Neural cell (in vitro differentiated cells): ENCODE measurements at regions not wholly inside any gene's neighbourhood (a gene's known extent, or its start where the extent isn't known, plus 50 kb on each side); places are given as distances from the start of the nearest gene placed in this dataset.

Experiments
- H2AFZ ChIP-seq: fragments of 200-600, 300-800 bp; sonication (generic), shearing (Covaris generic); 2 replicates; pipeline ENCODE4 v1.6.0; 2014; ENCODE audit warnings: low read depth, mild to moderate bottlenecking, antibody characterized with exemption, low read length, moderate library complexity
- H3F3A ChIP-seq: fragments of 200-600 bp; shearing (Covaris generic); 2 replicates; pipeline ENCODE4 v1.6.1; 2016; ENCODE audit warnings: mild to moderate bottlenecking, moderate library complexity, mixed read lengths, antibody characterized with exemption, low read length; ENCODE audit not compliant: insufficient read depth, poor library complexity, severe bottlenecking
- H3K27ac ChIP-seq: fragments of 200-600, 300-800 bp; sonication (generic), shearing (Covaris generic); 2 replicates; pipeline ENCODE4 v1.5.1; 2014; ENCODE audit warnings: mild to moderate bottlenecking, low read length, moderate library complexity
- H3K27me3 ChIP-seq: fragments of 300-800, 200-600 bp; sonication (generic), shearing (Covaris generic); 2 replicates; pipeline ENCODE4 v1.6.0; 2014; ENCODE audit warnings: mild to moderate bottlenecking, low read depth, low read length, moderate library complexity; ENCODE audit not compliant: insufficient read depth
- H3K36me3 ChIP-seq: fragments of 300-800, 200-600 bp; sonication (generic), shearing (Covaris generic); 2 replicates; pipeline ENCODE4 v1.5.1; 2014; ENCODE audit warnings: mild to moderate bottlenecking, antibody characterized with exemption, low read length, moderate library complexity; ENCODE audit not compliant: insufficient read depth
- H3K4me2 ChIP-seq: fragments of 300-800, 200-600 bp; sonication (generic), shearing (Covaris generic); 2 replicates; pipeline ENCODE4 v1.6.0; 2014; ENCODE audit warnings: mild to moderate bottlenecking, low read length
- H3K4me3 ChIP-seq: fragments of 300-800, 200-600 bp; sonication (generic), shearing (Covaris generic); 2 replicates; pipeline ENCODE4 v1.5.1; 2014; ENCODE audit warnings: mild to moderate bottlenecking, low read length, moderate library complexity
- H3K79me2 ChIP-seq: fragments of 200-600 bp; shearing (Covaris generic); replicated peaks from 2 replicates; pipeline ENCODE4 v1.6.0; 2014; ENCODE audit warnings: mild to moderate bottlenecking, low read length, moderate library complexity; ENCODE audit not compliant: insufficient read depth
- H3K9ac ChIP-seq: fragments of 300-800, 200-600 bp; sonication (generic), shearing (Covaris generic); 2 replicates; pipeline ENCODE4 v1.6.1; 2016; ENCODE audit warnings: mild to moderate bottlenecking, low read length, mixed read lengths
- H3K9me2 ChIP-seq: fragments of 200-600 bp; shearing (Covaris generic); 2 replicates; pipeline ENCODE4 v1.6.1; 2016; ENCODE audit warnings: mild to moderate bottlenecking, low read length, mixed read lengths; ENCODE audit not compliant: insufficient read depth
- H3K9me3 ChIP-seq: fragments of 200-600, 300-800 bp; sonication (generic), shearing (Covaris generic); 2 replicates; pipeline ENCODE4 v1.6.1; 2016; ENCODE audit warnings: mild to moderate bottlenecking, mixed run types, low read length, moderate library complexity, mixed read lengths
- H4K20me1 ChIP-seq: fragments of 200-600 bp; shearing (Covaris generic); 2 replicates; pipeline ENCODE4 v1.6.1; 2016; ENCODE audit warnings: mild to moderate bottlenecking, mixed run types; ENCODE audit not compliant: insufficient read depth
- EP300 ChIP-seq: fragments of 450-650 bp; conservative IDR thresholded peaks from 2 replicates; pipeline ENCODE4 v1.6.1; 2014; ENCODE audit warnings: antibody characterized with exemption, mild to moderate bottlenecking, moderate library complexity; ENCODE audit not compliant: poor library complexity, severe bottlenecking
- EZH2 ChIP-seq: fragments of 200-600, 300-800 bp; shearing (Covaris generic), sonication (generic); IDR thresholded peaks from 2 replicates; pipeline ENCODE4 v1.6.1; 2014; ENCODE audit warnings: antibody characterized with exemption, low read length, borderline replicate concordance, mild to moderate bottlenecking; ENCODE audit not compliant: insufficient read depth, poor library complexity, severe bottlenecking
- MXI1 ChIP-seq: fragments of 450-650 bp; conservative IDR thresholded peaks from 2 replicates; pipeline ENCODE4 v1.6.1; 2014; ENCODE audit warnings: antibody characterized with exemption, mild to moderate bottlenecking; ENCODE audit not compliant: poor library complexity, severe bottlenecking
- POLR2AphosphoS5 ChIP-seq: IDR thresholded peaks from 2 replicates; pipeline ENCODE4 v1.6.1; 2012
- RAD21 ChIP-seq: fragments of 450-650 bp; conservative IDR thresholded peaks from 2 replicates; pipeline ENCODE4 v1.6.1; 2014; ENCODE audit warnings: antibody characterized with exemption, mild to moderate bottlenecking, moderate library complexity
- SMC3 ChIP-seq: fragments of 450-650 bp; conservative IDR thresholded peaks from 2 replicates; pipeline ENCODE4 v1.6.1; 2014; ENCODE audit warnings: antibody characterized with exemption, mild to moderate bottlenecking, moderate library complexity; ENCODE audit not compliant: poor library complexity
- TAF1 ChIP-seq: IDR thresholded peaks from 2 replicates; pipeline ENCODE4 v1.6.1; 2012; ENCODE audit warnings: low read depth
- TF ChIP-seq, protein P1 (sequence below): IDR thresholded peaks from 2 replicates; pipeline ENCODE4 v1.6.1; 2012; ENCODE audit warnings: borderline replicate concordance
- TF ChIP-seq, protein P2 (sequence below): fragments of 450-650 bp; IDR thresholded peaks from 2 replicates; pipeline ENCODE4 v1.5.1; 2014; ENCODE audit warnings: antibody characterized with exemption, mild to moderate bottlenecking, moderate library complexity; ENCODE audit not compliant: poor library complexity, severe bottlenecking

DNA sequence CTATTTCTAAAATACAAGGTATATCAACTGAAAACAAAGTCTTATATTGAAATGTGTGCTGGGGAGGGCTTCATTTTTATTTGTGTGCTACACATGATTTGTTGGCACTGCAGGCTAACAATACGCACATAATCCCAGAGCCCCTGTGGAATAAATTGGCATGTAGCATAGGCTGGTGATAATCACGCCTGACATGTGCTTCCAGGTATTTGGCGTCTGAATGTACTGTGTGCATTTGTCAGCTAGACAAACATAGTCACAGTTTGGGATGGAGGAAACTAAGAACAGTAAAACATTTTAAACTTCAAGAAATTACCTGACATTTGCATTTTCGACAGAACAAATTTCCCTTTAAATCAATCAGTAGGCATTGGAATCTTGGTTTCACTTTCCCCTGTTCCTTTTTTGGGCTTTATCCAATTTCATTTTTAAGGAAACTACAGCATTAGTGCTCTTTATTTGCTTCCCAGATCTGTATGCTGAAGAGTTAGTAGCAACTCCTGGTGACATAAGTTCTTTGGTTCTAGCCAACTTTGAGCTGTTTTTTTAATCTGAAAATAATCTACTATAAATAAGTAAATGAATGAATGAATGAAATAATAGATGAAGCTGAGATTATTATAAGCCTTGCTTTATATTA lies 472.3 kb downstream of the PDHA2 start:
- Histone ChIP-seq H4K20me1 (no peaks in the 10 kb centered on the region), H3K27ac (no peak overlapping the region), H3F3A (no peaks in the 10 kb centered on the region), H3K9me3 (no peaks in the 10 kb centered on the region), H2AFZ (no peak overlapping the region), H3K9me2 (no peaks in the 10 kb centered on the region), H3K9ac (no peak overlapping the region), H3K4me3 (no peak overlapping the region), H3K36me3 (no peaks in the 10 kb centered on the region), H3K27me3 (no peaks in the 10 kb centered on the region), H3K4me2 (no peak overlapping the region), H3K79me2 (no peaks in the 10 kb centered on the region)
- TF ChIP-seq, protein P1, sequence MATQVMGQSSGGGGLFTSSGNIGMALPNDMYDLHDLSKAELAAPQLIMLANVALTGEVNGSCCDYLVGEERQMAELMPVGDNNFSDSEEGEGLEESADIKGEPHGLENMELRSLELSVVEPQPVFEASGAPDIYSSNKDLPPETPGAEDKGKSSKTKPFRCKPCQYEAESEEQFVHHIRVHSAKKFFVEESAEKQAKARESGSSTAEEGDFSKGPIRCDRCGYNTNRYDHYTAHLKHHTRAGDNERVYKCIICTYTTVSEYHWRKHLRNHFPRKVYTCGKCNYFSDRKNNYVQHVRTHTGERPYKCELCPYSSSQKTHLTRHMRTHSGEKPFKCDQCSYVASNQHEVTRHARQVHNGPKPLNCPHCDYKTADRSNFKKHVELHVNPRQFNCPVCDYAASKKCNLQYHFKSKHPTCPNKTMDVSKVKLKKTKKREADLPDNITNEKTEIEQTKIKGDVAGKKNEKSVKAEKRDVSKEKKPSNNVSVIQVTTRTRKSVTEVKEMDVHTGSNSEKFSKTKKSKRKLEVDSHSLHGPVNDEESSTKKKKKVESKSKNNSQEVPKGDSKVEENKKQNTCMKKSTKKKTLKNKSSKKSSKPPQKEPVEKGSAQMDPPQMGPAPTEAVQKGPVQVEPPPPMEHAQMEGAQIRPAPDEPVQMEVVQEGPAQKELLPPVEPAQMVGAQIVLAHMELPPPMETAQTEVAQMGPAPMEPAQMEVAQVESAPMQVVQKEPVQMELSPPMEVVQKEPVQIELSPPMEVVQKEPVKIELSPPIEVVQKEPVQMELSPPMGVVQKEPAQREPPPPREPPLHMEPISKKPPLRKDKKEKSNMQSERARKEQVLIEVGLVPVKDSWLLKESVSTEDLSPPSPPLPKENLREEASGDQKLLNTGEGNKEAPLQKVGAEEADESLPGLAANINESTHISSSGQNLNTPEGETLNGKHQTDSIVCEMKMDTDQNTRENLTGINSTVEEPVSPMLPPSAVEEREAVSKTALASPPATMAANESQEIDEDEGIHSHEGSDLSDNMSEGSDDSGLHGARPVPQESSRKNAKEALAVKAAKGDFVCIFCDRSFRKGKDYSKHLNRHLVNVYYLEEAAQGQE = no peak
- TF ChIP-seq MXI1 = no peak
- no peak for TF ChIP-seq SMC3
- no peak for TF ChIP-seq TAF1
- no peak for TF ChIP-seq RAD21
- TF ChIP-seq EZH2 = no peak
- TF ChIP-seq, protein P2, sequence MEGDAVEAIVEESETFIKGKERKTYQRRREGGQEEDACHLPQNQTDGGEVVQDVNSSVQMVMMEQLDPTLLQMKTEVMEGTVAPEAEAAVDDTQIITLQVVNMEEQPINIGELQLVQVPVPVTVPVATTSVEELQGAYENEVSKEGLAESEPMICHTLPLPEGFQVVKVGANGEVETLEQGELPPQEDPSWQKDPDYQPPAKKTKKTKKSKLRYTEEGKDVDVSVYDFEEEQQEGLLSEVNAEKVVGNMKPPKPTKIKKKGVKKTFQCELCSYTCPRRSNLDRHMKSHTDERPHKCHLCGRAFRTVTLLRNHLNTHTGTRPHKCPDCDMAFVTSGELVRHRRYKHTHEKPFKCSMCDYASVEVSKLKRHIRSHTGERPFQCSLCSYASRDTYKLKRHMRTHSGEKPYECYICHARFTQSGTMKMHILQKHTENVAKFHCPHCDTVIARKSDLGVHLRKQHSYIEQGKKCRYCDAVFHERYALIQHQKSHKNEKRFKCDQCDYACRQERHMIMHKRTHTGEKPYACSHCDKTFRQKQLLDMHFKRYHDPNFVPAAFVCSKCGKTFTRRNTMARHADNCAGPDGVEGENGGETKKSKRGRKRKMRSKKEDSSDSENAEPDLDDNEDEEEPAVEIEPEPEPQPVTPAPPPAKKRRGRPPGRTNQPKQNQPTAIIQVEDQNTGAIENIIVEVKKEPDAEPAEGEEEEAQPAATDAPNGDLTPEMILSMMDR = no peak
- no peak for TF ChIP-seq POLR2AphosphoS5
- TF ChIP-seq EP300 = no peak

DNA sequence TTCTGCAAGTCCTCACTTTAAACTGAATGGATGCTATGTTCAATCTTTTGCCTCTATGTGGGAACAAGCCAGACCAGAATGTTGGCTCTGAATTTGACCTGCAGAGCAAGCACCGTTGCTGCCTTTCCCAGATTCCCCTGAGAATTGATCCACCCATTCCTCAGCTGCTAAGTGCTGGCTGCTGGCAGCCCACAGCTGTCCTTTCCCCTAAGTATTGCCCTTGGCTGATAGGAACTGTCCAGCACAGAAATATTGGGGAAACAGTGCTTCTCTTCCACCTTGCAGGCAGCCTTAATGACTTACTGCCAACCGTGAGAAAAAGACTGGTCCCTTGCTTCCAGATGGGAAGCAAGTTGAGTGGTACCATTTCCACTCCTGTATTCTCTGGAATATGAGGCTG lies 475.9 kb downstream of the PDHA2 start:
- Histone ChIP-seq H3K36me3 (no peaks in the 10 kb centered on the region), H3K27ac (no peak overlapping the region), H3K9me3 (no peaks in the 10 kb centered on the region), H3K4me2 (no peak overlapping the region), H3K4me3 (no peak overlapping the region), H3K9me2 (no peaks in the 10 kb centered on the region), H3K27me3 (no peaks in the 10 kb centered on the region), H3K79me2 (no peaks in the 10 kb centered on the region), H2AFZ (no peak overlapping the region), H4K20me1 (no peaks in the 10 kb centered on the region), H3K9ac (no peak overlapping the region), H3F3A (no peaks in the 10 kb centered on the region)
- no peak for TF ChIP-seq TAF1
- TF ChIP-seq EZH2 = no peak

DNA sequence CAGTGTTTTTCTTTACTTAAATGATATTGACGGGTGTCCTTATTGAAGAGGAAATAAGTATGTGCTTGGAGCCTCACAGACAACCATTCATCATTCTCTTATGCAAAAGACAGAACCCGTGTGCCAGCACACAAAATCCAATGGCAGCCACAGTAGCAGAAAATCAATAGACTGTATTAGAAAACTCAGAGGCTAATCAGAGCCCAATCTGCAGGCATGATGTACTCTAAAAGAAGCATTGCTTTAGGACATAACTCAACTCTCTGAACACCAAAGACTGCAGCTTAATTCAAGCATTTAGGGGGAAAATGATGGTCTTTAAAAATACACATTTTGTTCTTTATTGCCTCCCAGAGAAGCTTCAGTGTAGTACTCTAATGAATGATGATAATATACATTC lies 476.9 kb downstream of the PDHA2 start:
- no peak for TF ChIP-seq TAF1
- TF ChIP-seq RAD21 = no peak
- no peak for TF ChIP-seq MXI1
- TF ChIP-seq EP300 = no peak
- TF ChIP-seq, protein P2 = no peak
- TF ChIP-seq POLR2AphosphoS5 = no peak
- TF ChIP-seq EZH2 = no peak
- TF ChIP-seq, protein P1 = no peak
- no peak for TF ChIP-seq SMC3
- no peaks in the 10 kb centered on the region for H3K36me3 ChIP-seq
- no peak overlapping the region for H3K27ac ChIP-seq
- no peak overlapping the region for H3K4me3 ChIP-seq
- H3K4me2 ChIP-seq = no peak overlapping the region
- H3K79me2 ChIP-seq = no peaks in the 10 kb centered on the region
- no peaks in the 10 kb centered on the region for H3K27me3 ChIP-seq
- H3K9ac ChIP-seq = no peak overlapping the region
- H4K20me1 ChIP-seq = no peaks in the 10 kb centered on the region
- H3F3A ChIP-seq = no peaks in the 10 kb centered on the region
- no peaks in the 10 kb centered on the region for H3K9me2 ChIP-seq
- H3K9me3 ChIP-seq = no peaks in the 10 kb centered on the region
- H2AFZ ChIP-seq = no peak overlapping the region
